Mononuclear cell (primary cell): ENCODE measurements at regions not wholly inside any gene's neighbourhood (a gene's known extent, or its start where the extent isn't known, plus 50 kb on each side); places are given as distances from the start of the nearest gene placed in this dataset.

Experiments
- H3K27me3 ChIP-seq: 2 replicates; pipeline ENCODE4 v1.6.0; 2011; ENCODE audit warnings: low read length, control low read depth; ENCODE audit not compliant: insufficient read depth
- H3K4me1 ChIP-seq: 2 replicates; pipeline ENCODE4 v1.5.1; 2011; ENCODE audit warnings: mild to moderate bottlenecking, low read length, control low read depth; ENCODE audit not compliant: insufficient read depth
- H3K4me3 ChIP-seq: 2 replicates; pipeline ENCODE4 v1.5.1; 2011; ENCODE audit warnings: mild to moderate bottlenecking, low read length, moderate library complexity
- H3K9me3 ChIP-seq: 2 replicates; pipeline ENCODE4 v1.5.1; 2011; ENCODE audit warnings: low read depth, mild to moderate bottlenecking, control low read depth, low read length

DNA sequence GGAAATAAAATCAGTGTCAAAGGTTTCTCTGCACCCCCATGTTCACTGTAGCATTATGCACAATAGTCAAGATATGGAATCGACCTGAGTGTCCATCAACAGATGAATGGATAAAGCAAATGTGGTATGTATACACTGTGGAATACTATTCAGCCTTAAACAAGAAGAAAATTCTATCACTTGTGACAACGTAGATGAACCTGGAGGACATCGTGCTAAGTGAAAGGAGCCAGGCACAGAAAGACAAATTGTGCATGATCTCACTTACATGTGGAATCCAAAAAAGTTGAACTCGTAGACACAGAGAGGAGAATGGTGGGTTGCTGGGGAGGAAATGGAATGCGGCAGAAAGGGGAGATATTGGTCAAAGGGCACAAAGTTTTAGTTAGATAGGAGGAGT lies 136.3 kb upstream of the ESR1 start:
- peaks cover 6% of the 10 kb centered on the region for H3K4me1 ChIP-seq

DNA sequence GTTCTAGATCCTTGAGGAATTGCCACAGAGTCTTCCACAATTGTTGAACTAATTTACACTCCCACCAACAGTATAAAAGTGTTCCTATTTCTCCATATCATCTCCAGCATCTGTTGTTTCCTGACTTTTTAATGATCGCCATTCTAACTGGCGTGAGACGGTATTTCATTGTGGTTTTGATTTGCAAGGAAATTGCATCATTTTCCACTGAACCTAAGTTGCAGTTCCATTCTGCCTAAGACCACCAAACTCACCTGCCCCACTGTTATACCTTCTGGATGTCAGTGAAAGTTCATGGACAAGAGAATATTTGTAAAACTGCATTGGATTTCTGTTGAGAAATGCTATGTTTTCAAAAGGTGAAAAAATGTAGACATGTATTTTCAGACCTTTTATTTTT lies 132.9 kb upstream of the ESR1 start:
- Histone ChIP-seq H3K27me3 (no peaks in the 10 kb centered on the region), H3K4me1 (peaks cover 6% of the 10 kb centered on the region), H3K9me3 (no peaks in the 10 kb centered on the region), H3K4me3 (no peak overlapping the region)

More for the DNA sequence above, 136.3 kb upstream of the ESR1 start:
- no peaks in the 10 kb centered on the region for H3K9me3 ChIP-seq
- no peak overlapping the region for H3K4me3 ChIP-seq
- no peaks in the 10 kb centered on the region for H3K27me3 ChIP-seq

DNA sequence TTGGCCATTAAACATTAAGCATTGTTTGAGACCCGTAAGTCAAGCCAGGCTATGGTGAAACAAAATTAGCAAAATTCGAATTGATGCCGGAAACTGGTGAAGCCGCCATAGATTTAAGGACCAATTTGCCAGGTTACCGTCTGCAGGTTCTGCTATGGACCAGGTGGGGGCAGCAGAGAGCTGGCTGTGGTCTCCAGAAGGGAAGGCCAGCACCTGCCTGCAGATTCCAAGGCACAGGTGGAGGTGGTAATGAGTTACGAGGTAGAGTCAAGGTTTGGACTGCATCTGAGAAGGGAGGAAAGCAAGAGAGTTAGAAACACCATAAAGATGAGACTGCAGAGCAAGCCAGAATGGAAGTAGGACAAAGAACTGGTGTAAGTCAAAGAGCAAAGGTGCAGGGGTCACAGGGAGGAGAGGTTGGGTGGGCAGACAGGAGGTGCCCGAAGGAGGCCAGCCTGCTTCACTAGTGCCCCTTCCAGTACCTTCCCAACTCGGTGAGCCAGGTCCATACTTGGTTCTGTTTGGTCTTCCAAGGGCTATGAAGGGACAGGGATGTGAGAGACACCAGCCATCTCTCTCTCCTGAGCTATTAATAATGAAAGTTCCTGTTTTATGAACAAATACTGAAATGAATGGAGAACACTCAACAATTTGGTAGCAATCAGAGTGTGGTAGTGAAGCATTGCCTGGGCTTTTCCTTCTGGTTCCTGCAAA lies 131.6 kb upstream of the ESR1 start:
- H3K27me3 ChIP-seq, result no peaks in the 10 kb centered on the region
- no peaks in the 10 kb centered on the region for H3K9me3 ChIP-seq
- H3K4me3 ChIP-seq, result no peak overlapping the region
- peaks cover 6% of the 10 kb centered on the region for H3K4me1 ChIP-seq

DNA sequence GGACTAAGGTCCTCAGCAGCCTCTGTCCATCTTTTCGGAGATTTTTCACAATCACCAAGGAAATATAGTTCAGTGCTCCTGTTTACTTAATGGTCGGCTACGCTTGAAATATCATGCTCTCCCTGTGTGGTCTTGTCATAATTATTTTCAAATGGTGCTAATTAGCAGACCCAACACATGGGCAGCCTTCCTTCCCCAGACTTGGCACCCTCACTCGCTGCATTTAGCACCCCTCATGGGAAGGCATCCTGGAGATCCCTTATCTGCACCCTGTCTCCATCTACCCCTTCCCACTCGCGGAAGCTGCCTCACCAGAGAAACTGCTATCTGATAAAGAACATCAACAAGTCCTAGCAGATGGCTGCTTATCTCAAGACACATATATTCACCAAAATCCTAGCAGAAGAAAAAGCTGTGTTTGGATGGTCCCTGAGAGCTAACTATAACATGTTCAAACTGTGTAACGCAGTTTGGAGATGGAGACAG lies 131.0 kb upstream of the ESR1 start:
- Histone ChIP-seq H3K9me3 (no peaks in the 10 kb centered on the region), H3K4me3 (no peak overlapping the region), H3K27me3 (no peaks in the 10 kb centered on the region), H3K4me1 (peaks cover 6% of the 10 kb centered on the region)

DNA sequence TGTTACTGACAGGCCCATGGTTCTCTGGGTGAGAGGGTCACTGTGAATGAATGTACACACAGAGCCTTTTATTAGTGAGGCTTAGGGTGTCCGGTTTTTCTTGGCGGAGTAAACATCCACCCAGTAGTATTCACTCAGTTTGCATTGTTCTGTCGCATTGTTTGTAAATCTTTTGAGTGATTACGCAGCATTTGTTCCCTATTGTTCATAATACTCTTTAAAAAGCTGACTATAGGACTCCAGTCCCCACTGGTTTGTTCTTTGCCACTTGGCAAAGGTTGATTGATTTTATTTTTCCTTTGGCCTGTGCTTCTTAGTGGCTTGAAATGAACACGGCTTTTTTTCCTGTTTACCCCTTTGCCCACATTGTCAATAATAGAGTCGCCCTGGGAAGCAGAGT lies 130.1 kb upstream of the ESR1 start:
- no peaks in the 10 kb centered on the region for H3K27me3 ChIP-seq
- H3K4me1 ChIP-seq, result peaks cover 6% of the 10 kb centered on the region
- no peak overlapping the region for H3K4me3 ChIP-seq
- H3K9me3 ChIP-seq, result no peaks in the 10 kb centered on the region

DNA sequence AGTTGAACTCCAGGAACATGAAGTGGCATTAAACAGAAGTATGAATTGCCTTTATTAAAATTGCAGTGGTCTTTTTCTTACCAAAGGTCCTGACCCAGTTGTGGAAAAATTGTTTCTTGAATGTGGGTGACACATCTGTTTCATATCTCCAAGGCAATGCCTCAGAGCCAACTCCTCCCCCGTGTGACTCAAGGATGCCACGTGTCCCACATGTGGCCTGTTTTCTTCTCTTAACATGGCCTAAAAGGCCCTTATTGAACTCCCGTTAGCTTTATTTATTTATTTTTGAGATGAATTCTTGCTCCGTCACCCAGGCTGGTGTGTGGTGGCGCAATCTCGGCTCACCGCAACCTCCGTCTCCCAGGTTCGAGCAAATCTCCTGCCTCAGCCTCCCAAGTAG lies 128.4 kb upstream of the ESR1 start:
- Histone ChIP-seq H3K27me3 (no peaks in the 10 kb centered on the region), H3K9me3 (no peaks in the 10 kb centered on the region), H3K4me1 (peaks cover 6% of the 10 kb centered on the region), H3K4me3 (no peak overlapping the region)

DNA sequence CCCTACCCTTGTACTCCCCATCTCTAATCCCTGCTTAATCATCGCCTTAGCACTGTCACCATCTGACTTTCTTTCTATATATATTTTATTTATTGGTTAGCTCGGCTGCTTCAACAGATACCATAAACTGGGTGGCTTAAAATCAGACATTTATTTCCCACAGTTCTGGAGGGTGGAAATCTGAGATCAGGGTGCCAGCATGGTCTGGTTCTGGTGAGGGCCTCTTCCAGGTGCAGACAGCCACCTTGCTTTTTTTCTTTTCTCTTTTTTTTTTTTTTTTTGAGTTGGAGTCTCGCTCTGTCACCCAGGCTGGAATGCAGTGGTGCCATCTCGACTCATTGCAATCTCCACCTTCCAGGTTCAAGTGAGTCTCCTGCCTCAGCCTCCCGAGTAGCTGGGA lies 127.5 kb upstream of the ESR1 start:
- H3K4me1 ChIP-seq, result peaks cover 6% of the 10 kb centered on the region
- H3K27me3 ChIP-seq, result no peaks in the 10 kb centered on the region
- no peaks in the 10 kb centered on the region for H3K9me3 ChIP-seq
- no peak overlapping the region for H3K4me3 ChIP-seq

DNA sequence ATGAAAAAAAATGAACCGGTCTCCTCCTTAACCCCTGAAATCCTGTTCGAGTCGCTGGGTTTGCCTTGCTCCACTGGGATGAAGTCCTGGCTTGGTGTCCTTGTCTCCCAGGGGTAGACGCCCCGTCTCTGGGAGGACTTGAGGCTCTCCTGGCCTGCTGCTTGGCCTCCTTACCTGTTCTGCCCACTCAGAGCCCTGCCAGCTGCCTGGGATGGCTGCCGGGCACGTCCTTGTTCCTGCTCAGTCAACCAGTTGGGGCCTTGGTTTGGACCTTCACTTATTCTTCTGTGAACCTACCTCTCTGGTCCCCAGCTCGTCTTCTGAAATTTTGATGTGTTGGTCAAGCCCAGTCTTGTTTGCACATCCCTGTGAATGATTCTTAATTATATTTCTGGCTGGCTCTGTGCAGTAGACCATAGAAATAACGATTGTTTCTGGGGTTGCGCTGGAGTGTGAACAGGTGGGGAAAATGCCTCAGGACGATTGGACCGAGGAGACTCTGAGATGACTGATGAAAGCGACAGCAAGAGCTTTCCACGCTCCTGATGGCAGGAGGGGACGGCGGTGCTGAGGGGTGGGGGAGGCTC lies 126.5 kb upstream of the ESR1 start:
- H3K4me1 ChIP-seq, result no peaks in the 10 kb centered on the region
- no peaks in the 10 kb centered on the region for H3K27me3 ChIP-seq
- H3K4me3 ChIP-seq, result no peak overlapping the region
- H3K9me3 ChIP-seq, result no peaks in the 10 kb centered on the region

DNA sequence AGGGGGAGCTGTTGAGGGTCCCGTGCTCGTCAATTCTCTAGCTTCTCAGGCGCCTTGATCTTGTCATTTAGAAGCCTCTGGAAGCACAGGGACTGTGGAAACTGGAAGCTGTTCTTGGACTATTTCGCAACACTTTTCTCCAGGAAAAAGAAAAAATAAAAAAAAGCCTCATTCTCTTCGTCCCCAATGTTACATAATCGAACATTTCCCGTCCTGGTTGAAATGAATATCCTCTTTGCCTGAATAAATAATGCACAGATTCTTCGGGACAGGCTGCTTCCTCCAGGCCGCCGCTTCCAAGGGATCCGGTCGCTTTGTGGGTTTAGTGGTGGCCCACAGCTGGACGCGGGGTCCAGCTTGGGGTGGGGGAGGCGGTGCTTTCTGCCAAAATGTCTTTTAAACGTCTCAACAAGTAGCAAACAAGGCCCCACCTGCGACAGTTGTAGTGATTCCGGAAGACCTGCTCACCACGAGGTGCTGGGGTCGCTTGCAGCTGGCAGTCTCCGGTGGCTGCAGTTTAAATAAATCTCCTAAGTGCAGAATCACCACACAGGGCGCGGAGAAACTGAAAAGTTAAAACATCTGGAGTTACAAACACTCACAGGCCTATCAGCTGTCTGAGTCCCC lies 125.9 kb upstream of the ESR1 start:
- Histone ChIP-seq H3K9me3 (no peaks in the 10 kb centered on the region), H3K4me1 (no peaks in the 10 kb centered on the region), H3K4me3 (no peak overlapping the region), H3K27me3 (no peaks in the 10 kb centered on the region)

DNA sequence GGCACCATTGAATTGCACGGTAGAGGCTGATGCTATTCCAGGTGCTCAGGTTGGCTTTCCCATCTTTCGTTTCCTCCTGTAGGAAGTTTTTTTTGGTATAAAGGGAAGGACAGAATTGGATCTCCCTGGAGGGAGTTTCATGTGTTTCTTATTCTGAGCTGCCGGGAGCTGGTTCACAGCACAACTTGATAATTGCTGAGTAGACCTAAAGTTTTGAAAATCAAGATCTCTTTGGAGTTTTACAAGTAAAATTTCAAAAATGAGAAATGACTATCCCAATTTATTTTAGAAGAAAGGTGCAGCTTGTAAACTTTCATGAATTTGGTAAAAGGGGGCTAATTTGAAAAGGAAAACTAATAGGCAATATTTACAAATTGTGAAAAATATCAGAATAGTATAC lies 125.2 kb upstream of the ESR1 start:
- Histone ChIP-seq H3K27me3 (no peaks in the 10 kb centered on the region), H3K4me3 (no peak overlapping the region), H3K4me1 (no peaks in the 10 kb centered on the region), H3K9me3 (no peaks in the 10 kb centered on the region)

DNA sequence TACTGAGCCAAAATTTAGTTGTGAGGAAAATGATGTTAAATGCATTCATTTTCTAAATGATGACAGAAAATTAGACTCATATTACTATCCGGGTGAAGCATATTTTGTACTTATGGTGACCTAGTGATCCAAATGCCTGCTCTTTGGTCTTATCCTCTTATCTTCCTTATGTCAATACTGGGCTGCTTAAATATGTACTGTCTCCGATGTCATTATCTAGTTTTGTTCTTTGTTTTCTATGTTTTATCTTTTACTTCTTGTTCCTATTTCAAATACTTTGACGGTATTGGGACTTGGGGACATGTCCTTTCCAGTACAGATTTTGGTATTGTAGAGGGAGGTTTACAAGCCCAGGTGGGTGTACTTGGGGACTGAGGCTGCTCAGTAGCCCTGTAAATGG lies 124.6 kb upstream of the ESR1 start:
- H3K4me3 ChIP-seq, result no peak overlapping the region
- no peaks in the 10 kb centered on the region for H3K4me1 ChIP-seq
- H3K9me3 ChIP-seq, result no peaks in the 10 kb centered on the region
- no peaks in the 10 kb centered on the region for H3K27me3 ChIP-seq

DNA sequence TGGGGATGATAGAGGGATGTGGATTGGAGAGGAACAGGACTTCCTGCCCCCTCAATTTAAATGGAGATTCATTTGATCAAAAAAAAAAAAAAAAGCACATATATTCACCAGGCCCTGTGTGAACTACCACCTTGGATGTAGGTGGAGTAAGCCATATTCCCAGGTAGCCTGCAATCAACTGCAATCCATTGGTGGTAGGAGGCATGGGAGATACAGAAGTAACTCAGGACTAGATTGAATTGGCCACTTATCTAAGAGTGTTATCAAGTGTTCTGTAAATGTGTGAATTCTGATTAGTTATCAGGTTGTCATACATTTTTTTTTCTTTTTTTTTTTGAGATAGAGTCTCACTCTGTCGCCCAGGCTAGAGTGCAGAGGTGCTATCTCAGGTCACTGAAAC lies 124.1 kb upstream of the ESR1 start:
- H3K9me3 ChIP-seq, result no peaks in the 10 kb centered on the region

DNA sequence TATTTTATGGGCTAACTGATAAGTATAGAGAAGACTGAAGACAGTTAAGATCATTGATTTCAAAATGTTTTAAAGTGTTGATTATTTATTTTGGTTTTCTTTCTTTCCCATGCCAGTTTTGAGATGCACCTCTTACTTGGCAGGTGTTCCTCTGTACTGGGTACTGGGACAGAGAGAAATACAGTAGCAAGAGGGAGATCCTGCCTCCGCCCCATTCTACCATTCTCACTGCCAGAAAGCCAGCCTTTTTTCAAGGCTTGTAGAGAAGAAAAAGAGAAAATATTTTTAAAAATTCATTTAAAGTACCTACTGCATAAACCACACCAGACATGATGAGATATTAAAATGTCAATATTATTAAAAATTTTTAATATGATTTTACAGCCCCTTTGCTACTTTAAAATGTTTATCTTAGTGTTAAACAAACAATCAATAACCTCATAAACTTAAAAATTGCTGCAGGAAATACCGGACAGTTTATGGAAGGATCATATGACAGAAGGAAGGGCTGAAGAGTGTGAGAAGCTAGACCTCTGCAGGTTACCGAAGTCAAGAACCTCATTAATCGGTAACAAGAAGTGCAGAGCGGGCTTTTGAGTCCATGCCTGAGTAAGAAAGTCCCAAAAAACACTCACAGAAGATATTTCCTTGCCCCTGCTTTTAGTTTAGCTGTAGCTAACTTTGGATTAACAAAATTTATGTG lies 117.8 kb upstream of the ESR1 start:
- Histone ChIP-seq H3K4me1 (peaks cover 8% of the 10 kb centered on the region), H3K9me3 (no peaks in the 10 kb centered on the region), H3K4me3 (no peak overlapping the region), H3K27me3 (no peaks in the 10 kb centered on the region)

More for the DNA sequence above, 124.1 kb upstream of the ESR1 start:
- no peak overlapping the region for H3K4me3 ChIP-seq
- H3K4me1 ChIP-seq, result no peaks in the 10 kb centered on the region
- no peaks in the 10 kb centered on the region for H3K27me3 ChIP-seq

DNA sequence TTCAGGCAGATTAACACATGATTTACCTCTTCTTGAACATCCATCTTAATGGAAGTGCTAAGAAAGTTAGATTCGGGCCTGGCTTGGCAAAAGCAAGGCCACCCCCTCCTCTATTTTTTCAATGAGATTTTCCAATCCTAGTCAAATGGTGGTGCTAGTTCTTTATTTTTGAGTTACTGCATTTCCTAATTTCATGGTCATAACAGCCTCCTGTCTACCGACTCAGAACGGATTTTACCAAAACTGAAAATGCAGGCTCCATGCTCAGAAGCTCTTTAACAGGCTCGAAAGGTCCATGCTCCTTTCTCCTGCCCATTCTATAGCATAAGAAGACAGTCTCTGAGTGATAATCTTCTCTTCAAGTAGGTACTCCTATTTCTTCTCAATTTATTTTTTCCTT lies 117.2 kb upstream of the ESR1 start:
- Histone ChIP-seq H3K4me3 (peak overlapping the region; percentile 8), H3K9me3 (no peaks in the 10 kb centered on the region), H3K27me3 (no peaks in the 10 kb centered on the region), H3K4me1 (peaks cover 8% of the 10 kb centered on the region)
